AG09309 (cell line): ENCODE measurements at regions not wholly inside any gene's neighbourhood (a gene's known extent, or its start where the extent isn't known, plus 50 kb on each side); places are given as distances from the start of the nearest gene placed in this dataset.

Source experiments
- DNase-seq: peaks from one replicate; pipeline ENCODE4 v3.0.0-alpha.2; 2010; ENCODE audit warnings: low read depth
- H3K4me3 ChIP-seq: 2 replicates; pipeline ENCODE4 v1.5.1; 2011; ENCODE audit warnings: mild to moderate bottlenecking, low read depth, low read length, moderate library complexity; ENCODE audit not compliant: control insufficient read depth
- TF ChIP-seq, protein P1 (sequence below): IDR thresholded peaks from 2 replicates; pipeline ENCODE4 v1.5.1; 2011; ENCODE audit warnings: mild to moderate bottlenecking, low read depth, low read length, inconsistent platforms; ENCODE audit not compliant: insufficient read depth, control insufficient read depth; ENCODE audit errors: missing control alignments

DNA sequence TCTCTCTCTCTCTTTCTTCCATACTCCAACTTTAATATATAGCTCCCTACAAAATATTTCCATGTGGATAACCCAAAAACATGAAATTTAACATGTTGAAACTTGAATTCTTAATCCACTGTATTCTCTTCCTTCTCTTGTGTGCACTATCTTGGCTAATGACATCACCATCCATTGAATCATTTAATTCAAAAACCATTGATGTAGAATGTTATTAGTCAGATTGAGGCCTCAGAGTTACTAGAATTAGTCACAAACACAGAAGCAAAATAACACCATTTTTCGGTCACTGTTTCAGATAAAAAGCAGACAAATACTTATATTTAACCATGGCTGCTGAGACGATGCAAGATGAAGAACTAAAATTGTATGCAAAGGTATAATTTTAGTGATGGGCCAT is 256.9 kb upstream of the LRRC3B start:
- H3K4me3 ChIP-seq = no peak overlapping the region
- no peak for DNase-seq
- TF ChIP-seq, protein P1, sequence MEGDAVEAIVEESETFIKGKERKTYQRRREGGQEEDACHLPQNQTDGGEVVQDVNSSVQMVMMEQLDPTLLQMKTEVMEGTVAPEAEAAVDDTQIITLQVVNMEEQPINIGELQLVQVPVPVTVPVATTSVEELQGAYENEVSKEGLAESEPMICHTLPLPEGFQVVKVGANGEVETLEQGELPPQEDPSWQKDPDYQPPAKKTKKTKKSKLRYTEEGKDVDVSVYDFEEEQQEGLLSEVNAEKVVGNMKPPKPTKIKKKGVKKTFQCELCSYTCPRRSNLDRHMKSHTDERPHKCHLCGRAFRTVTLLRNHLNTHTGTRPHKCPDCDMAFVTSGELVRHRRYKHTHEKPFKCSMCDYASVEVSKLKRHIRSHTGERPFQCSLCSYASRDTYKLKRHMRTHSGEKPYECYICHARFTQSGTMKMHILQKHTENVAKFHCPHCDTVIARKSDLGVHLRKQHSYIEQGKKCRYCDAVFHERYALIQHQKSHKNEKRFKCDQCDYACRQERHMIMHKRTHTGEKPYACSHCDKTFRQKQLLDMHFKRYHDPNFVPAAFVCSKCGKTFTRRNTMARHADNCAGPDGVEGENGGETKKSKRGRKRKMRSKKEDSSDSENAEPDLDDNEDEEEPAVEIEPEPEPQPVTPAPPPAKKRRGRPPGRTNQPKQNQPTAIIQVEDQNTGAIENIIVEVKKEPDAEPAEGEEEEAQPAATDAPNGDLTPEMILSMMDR = no peak

DNA sequence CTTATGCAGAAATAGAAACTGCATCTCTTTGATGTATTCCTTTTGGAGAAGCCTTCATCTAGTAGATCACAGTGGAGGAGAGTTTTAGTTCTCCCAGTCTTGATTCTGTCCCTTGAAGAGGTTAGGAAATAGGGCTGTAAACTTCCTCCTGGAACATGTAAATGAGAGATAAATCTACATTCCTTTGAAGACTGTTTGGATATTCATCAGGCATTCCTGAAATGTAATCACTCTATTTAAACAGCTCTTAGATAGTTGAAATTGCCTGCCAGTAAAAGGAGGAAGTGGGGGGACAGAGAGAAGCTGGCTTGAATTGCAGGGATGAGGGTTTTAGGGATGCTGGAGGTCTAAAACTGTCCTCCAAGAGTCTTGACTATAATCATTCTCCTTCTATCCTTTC is 254.3 kb upstream of the LRRC3B start:
- H3K4me3 ChIP-seq = no peak overlapping the region
- DNase-seq = no peak
- TF ChIP-seq, protein P1 = no peak

DNA sequence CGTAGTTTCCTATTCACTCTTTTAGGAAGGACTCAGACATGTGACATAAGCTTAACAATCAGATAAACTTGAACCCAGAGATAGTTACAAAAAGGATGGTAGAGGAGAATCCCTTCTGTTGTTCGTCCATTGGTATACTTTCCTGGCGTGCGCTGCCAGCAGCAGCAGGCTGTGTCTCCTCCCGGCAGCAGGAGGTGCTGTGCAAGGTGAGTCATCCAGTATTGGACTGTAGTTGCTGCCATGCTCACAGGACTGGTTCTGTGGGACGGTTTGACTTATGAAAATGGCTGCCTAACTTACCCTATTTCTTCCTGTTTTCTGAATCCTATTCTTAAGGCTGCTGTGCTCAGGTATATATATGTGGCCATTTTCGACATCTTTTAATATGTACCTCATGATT is 253.4 kb upstream of the LRRC3B start:
- TF ChIP-seq, protein P1 = no peak
- no peak overlapping the region for H3K4me3 ChIP-seq
- DNase-seq = no peak

DNA sequence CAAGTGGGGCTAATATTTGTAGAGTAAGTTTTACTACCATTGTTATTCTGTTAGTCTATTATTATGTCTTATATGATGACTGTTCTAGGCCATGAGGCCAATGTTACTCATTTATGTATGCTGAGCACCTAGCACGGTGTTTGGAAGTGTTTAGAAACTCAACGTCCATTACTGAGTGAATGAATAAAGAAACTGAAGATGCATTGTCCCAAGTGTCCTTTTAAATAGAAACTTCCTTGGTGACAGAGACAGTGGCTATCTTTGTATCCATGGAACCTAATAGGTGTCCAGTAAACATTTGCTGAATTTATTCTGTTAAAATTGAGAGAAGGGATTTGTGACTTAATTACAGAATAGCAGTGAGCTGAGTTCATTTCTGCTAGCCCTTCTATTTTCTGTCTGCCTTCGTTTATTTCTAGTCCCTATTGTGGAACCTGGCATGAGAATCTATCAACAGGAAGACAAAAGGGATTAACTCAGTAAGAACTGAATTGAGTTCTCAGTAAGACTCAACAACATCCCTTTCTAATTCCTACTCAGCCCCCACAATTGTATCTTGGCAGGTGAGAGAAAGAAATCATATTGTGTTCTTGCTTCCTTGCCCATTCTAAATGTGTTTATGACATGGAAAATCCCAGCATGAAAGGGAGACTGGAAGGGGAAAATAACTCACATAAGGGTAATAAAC is 246.6 kb upstream of the LRRC3B start:
- TF ChIP-seq, protein P1 = no peak
- H3K4me3 ChIP-seq = no peak overlapping the region
- no peak for DNase-seq

DNA sequence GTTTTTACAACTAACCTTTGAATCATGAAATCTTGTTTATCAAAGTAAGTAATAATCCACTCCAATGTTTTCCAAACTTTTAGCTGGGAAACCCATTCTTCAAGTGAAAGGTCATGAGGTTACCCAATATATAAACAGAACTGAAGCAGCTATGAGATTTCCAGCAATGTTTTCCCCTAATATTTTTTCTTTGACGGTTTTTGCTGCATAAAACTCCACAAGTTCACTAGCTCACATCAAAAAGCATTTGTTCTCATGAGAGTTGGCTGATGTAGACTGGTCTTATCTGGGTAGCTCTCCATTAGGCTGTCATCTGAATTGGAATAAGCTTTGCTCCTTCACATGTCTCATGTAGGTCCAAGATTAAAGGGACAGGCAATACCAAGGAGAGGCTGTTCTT is 241.2 kb upstream of the LRRC3B start:
- TF ChIP-seq, protein P1 = no peak
- no peak for DNase-seq
- H3K4me3 ChIP-seq = no peak overlapping the region

DNA sequence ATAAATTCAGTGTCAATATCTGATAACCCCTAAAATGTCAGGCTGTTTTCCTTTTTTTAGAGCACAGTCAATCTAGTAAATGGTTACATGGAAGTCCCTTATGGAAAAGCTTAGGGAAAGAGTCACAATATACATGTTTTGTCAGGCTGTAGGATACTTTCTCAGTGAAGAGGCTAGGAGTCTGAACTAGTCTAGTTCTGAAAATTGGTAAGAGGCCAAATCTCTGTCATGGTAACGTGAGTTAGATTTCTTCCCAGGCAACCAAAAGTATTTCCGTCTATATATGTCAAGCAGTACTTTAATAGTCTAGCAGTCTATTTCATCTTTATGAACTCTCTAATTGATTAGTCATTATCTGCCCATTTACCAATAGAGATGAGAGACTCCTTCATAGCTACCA is 215.9 kb upstream of the LRRC3B start:
- TF ChIP-seq, protein P1 = no peak
- DNase-seq = no peak
- H3K4me3 ChIP-seq = no peak overlapping the region
